Fibroblast of peridontal ligament (primary cell): ENCODE measurements at regions not wholly inside any gene's neighbourhood (a gene's known extent, or its start where the extent isn't known, plus 50 kb on each side); places are given as distances from the start of the nearest gene placed in this dataset.
A peak's percentile ranks its signal among the peaks of the same experiment; 100 is the strongest.

Experiments
- DNase-seq: peaks from one replicate; pipeline ENCODE4 v3.0.0-alpha.2; 2010; ENCODE audit errors: extremely low read depth

GRCh38 chr4:24713604-24714003 is 81.8 kb upstream of the SOD3 start:
- no peak for DNase-seq

DNA sequence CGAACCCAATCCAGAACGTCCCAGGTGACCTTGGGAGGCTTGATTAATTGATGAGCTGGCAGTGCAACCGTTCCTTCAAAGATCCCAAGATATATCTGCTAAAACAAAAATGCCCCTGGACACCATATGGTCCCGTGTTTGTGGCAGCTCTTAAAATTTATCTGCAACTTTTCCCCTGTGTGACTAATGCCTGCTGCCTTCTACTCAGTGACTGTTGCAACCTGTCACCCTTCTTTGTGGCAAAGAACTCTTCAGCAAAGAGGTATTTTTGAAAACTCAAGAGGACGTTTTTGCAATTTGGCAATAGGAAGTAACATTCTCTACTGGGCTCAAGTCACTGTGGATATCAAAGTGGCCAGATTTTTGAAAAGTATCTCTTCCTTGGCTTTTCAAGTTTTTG is 75.8 kb upstream of the SOD3 start:
- no peak for DNase-seq

DNA sequence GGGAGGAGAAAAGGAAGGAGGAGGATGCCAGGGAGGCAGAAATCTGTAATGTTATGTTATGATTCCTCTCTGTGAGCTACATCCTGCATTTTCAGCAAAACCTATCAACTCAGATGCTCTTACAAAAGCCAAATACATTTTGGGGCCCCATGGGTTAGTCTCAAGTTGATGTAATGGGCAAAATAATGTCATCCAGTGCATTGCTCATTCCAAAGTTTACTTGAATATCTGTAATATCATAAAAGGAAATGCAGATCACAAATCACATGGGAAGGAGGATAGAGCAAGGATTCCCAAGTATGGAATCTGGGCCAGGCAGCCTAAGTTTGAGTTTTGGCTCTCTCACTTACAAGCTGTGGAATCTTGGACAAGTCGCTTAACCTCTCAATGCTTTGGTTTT is 74.9 kb upstream of the SOD3 start:
- DNase-seq, result no peak

DNA sequence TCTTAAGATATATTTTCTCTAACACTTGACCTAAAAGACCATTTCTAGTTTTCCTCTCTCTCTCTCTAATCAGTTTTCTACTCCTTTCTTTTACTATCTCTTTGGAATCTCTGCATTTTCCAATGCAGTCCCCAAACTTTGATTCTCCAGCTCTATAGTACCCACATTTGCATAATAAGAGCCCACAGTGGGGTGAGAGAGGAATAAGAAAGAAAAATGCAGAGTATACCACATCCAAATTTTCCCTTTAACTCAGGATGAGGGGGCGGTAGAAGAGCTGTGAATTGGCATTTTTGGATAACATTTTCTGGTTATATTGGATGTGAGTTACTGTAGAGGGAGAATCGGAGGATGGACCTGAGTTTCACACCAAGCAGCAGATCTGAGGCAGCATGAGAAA is 74.4 kb upstream of the SOD3 start:
- no peak for DNase-seq

DNA sequence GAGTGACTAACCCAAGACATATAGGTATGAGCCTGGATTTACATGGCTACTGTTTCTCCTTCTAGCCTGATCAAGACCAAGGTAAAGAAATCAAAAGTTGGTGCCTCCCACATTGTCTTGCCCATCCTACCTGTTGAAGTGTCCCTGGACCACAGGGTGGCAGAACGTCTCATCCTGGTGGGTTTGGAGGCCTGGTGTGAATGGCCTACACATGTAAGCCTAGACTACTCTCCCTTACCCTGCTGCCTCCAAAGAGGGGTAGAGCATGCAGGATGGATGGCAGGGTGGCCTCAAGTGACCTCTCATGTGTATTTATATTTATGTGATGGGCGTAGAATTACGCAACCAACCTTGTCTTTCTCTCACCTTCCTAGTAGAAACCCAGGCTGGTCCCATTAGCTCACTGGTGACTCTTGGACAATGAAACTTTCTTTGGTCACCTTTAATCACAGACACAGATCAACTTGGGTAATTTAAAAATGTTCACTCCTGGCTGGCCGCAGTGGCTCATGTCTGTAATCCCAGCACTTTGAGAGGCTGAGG is 73.3 kb upstream of the SOD3 start:
- DNase-seq, result no peak

DNA sequence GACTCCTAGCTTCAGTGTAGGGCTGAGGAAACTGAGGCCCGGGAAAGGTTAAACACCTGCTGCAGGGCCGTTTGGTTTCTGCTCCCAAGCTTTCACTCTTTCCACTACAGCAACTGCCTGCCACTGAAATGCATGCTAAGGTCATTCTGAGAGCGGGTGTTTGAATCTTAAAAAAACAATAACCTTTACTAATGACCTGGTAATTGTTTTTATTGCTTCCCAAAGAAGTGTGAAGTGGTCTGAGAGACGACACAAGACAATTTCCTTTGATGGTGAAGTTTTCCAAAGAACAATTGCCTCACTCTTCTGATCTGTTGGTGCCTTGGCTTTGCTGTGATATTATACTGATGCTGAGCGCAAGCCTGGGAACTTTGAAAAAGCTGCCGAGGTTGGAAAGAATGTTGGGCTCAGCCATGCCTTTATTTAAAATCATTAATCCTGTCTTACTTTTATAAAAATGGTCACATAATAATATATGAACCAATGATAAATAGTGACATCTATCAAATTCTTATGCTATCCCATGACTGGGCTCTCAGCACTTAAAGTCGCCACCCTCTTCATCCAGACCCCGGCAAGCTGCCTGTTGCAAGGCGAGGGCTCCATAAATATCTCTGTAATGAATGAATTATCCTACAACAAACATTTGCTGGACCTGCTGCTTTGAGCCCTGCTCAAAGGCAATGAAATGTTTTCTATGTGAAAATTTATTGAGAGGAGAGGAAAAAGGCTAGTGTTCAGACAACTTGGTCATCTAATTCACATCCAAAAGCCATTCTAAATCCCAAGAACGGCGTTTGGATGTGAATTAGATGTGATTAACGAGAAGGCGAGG is 67.8 kb upstream of the SOD3 start:
- DNase-seq, result no peak

DNA sequence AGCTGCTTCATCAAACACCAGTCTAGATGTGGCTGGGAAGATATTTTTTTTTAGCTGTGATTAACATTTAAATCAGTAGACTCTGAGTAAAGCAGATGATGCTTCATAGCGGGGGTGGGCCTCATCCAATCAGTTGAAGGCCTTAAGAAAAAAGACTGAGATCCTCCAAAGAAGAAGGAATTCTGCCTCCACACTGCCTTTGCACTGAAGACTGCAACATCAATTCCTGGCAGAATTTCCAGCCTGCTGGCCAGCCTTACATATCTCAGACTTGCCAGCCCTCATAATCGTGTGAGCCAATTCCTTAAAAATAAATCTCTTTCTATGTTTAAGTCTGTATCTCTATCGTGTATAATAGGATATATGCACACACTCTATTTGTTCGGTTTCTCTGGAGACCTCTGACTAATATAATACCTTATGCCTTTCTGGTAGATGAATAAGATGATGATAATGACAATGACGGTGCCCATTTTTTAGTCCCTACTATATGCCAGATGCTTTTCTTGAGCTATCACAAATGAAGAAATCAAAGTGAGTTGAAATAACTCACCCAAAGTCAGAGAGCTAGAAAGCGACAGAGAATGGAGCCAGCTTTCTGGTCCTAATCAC is 66.1 kb upstream of the SOD3 start:
- DNase-seq, result peak; percentile 50

GRCh38 chr4:24730256-24731001 is 64.9 kb upstream of the SOD3 start:
- peak; percentile 70 for DNase-seq

DNA sequence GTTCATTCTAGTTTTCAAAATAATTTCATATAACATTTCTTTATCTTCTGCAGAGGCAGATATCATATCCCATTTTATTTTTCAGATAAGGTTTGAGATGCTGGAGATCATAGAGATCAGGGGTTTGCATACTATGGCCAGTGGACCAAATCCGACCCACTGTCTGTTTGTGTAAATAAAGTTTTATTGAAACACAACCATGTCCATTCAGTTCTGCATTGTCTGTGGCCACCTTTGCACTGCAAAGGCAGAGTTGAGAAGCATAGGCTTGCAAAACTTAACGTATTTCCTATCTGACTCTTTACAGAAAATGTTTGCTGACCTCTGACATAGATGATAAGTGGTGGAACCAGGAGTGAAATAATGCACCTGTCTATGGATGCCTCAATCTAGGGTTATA is 63.9 kb upstream of the SOD3 start:
- DNase-seq, result no peak

- peak; percentile 89 for DNase-seq
Measured at GRCh38 chr4:24734511-24734910, 60.9 kb upstream of the SOD3 start.

- DNase-seq, result no peak
Measured at GRCh38 chr4:24736066-24736465, 59.3 kb upstream of the SOD3 start.

GRCh38 chr4:24741910-24742309 is 53.5 kb upstream of the SOD3 start:
- DNase-seq, result no peak

GRCh38 chr4:24742335-24742734 is 53.0 kb upstream of the SOD3 start:
- DNase-seq, result no peak

DNA sequence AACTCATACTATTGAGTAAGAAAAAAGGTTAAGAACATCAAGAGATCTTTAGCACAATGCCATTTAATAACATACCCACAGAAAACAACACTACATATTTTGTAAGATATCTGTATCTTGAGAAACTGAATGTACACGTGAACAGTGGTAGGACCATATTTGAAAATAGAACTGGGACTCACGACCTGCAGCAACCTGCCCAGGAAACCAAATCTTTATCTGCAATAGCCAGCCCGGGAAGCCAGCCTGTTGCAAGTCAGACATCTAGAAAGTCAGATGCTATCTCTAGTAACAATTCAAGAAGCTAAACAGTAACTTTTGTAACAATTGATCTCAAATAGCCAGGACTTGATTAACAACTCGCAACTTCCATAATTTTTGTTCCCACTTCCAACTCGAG is 52.6 kb upstream of the SOD3 start:
- no peak for DNase-seq

- no peak for DNase-seq
Measured at GRCh38 chr4:24743206-24743605, 52.2 kb upstream of the SOD3 start.

DNA sequence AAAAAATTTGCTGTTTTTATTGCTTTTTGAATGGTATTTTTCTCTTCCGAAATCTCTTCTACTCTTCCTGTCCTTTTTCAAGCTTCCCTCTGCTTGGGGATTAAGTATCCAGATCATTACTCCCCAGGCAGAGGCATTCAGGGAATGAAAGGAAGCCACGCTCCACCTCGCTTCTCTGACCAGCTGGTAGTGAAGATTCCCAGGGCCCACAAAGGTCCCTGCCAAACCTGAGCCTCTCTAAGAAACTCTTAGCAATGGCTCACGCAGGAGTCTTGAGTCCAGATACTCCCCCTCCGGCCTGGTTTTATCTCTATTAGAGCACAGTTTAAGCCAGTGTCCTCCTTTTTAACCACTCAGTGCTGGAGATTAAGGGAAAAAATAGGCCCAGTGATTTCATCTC is 51.4 kb upstream of the SOD3 start:
- DNase-seq, result no peak

- no peak for DNase-seq
Measured at GRCh38 chr4:24745172-24745895, 50.0 kb upstream of the SOD3 start.
